Fibroblast of upper back skin (primary cell): ENCODE measurements at regions not wholly inside any gene's neighbourhood (a gene's known extent, or its start where the extent isn't known, plus 50 kb on each side); places are given as distances from the start of the nearest gene placed in this dataset.
A peak's percentile ranks its signal among the peaks of the same experiment; 100 is the strongest.
"Not testable (repeated sequence)": the region's sequence is repeated elsewhere in the genome, so short reads cannot be mapped to it uniquely, and the experiment has no call there.

Source experiments
- DNase-seq: peaks from one replicate; pipeline ENCODE4 v3.0.0-alpha.2; 2013

- no peak for DNase-seq
Measured at GRCh38 chr4:72666910-72667309, 97.9 kb upstream of the ADAMTS3 start.

- no peak for DNase-seq
Measured at GRCh38 chr4:72665171-72665968, 96.3 kb upstream of the ADAMTS3 start.

GRCh38 chr4:72663828-72664227 is 94.8 kb upstream of the ADAMTS3 start:
- DNase-seq: no peak

GRCh38 chr4:72661830-72662229 is 92.8 kb upstream of the ADAMTS3 start:
- DNase-seq: no peak

GRCh38 chr4:72641611-72642010 is 72.6 kb upstream of the ADAMTS3 start:
- no peak for DNase-seq

GRCh38 chr4:72636866-72637265 is 67.8 kb upstream of the ADAMTS3 start:
- DNase-seq: not testable (repeated sequence)

- not testable (repeated sequence) for DNase-seq
Measured at GRCh38 chr4:72635931-72636330, 66.9 kb upstream of the ADAMTS3 start.

- DNase-seq: not testable (repeated sequence)
Measured at GRCh38 chr4:72632253-72632652, 63.2 kb upstream of the ADAMTS3 start.

GRCh38 chr4:72631296-72631695 is 62.3 kb upstream of the ADAMTS3 start:
- DNase-seq: peak; percentile 85

- peak; percentile 10 for DNase-seq
Measured at GRCh38 chr4:72629540-72629939, 60.5 kb upstream of the ADAMTS3 start.

GRCh38 chr4:72627723-72628122 is 58.7 kb upstream of the ADAMTS3 start:
- DNase-seq: no peak
